WTC11 (cell line): ENCODE measurements at regions not wholly inside any gene's neighbourhood (a gene's known extent, or its start where the extent isn't known, plus 50 kb on each side); places are given as distances from the start of the nearest gene placed in this dataset.

Experiments used
- ATAC-seq: fragments of 200-7000 bp; cut with Tn5 transposase; 2 replicates; pipeline ENCODE4 v1.10.0; 2021; ENCODE audit warnings: mild to moderate bottlenecking, moderate library complexity
- CTCF ChIA-PET: fragments of 300-600 bp; sonication (Branson Sonifier 250); formaldehyde crosslinking; loops from one replicate; lab custom pipeline; 2021; ENCODE audit warnings: antibody characterized with exemption; lab: Charles Lee
- POLR2A ChIA-PET: fragments of 350-600 bp; sonication (Branson Sonifier 250); formaldehyde crosslinking; loops from one replicate; lab custom pipeline; 2021; ENCODE audit warnings: antibody characterized with exemption; lab: Charles Lee
- DNase-seq: peaks from one replicate; pipeline ENCODE4 v3.0.0; 2021; ENCODE audit warnings: low spot score
- H3K27ac Mint-ChIP-seq: 2 replicates; pipeline ENCODE4 v1.8.0; 2021; ENCODE audit warnings: mixed read lengths
- H3K27me3 Mint-ChIP-seq: 2 replicates; pipeline ENCODE4 v1.8.0; 2021; ENCODE audit warnings: low read depth, mild to moderate bottlenecking, moderate library complexity, mixed read lengths
- H3K36me3 Mint-ChIP-seq: 2 replicates; pipeline ENCODE4 v1.8.0; 2021; ENCODE audit warnings: mixed read lengths
- H3K4me1 Mint-ChIP-seq: 2 replicates; pipeline ENCODE4 v1.8.0; 2022; ENCODE audit warnings: mixed read lengths
- H3K4me3 Mint-ChIP-seq: 2 replicates; pipeline ENCODE4 v1.8.0; 2021; ENCODE audit warnings: mild to moderate bottlenecking, moderate library complexity, mixed read lengths
- H3K9me3 Mint-ChIP-seq: 2 replicates; pipeline ENCODE4 v1.8.0; 2021; ENCODE audit warnings: mixed read lengths
- ATF2 ChIP-seq: sonication (generic); formaldehyde crosslinking; IDR thresholded peaks from 2 replicates; pipeline ENCODE4 v1.8.1; 2022; ENCODE audit warnings: low read depth, missing genetic modification reagents, borderline replicate concordance
- CBFB ChIP-seq: sonication (generic); formaldehyde crosslinking; IDR thresholded peaks from 2 replicates; pipeline ENCODE4 v1.8.1; 2022; ENCODE audit warnings: mild to moderate bottlenecking, low read depth, missing genetic modification reagents
- CREB1 ChIP-seq: sonication (generic); formaldehyde crosslinking; IDR thresholded peaks from 2 replicates; pipeline ENCODE4 v1.8.0; 2023; ENCODE audit warnings: mild to moderate bottlenecking, missing genetic modification reagents
- CREM ChIP-seq: sonication (generic); formaldehyde crosslinking; IDR thresholded peaks from 2 replicates; pipeline ENCODE4 v1.8.1; 2022; ENCODE audit warnings: mild to moderate bottlenecking, missing genetic modification reagents, moderate library complexity
- ESRRA ChIP-seq: sonication (generic); formaldehyde crosslinking; IDR thresholded peaks from 2 replicates; pipeline ENCODE4 v1.8.1; 2022; ENCODE audit warnings: mild to moderate bottlenecking, missing genetic modification reagents, borderline replicate concordance
- FOXP1 ChIP-seq: sonication (generic); formaldehyde crosslinking; IDR thresholded peaks from 2 replicates; pipeline ENCODE4 v1.8.0; 2022; ENCODE audit warnings: missing genetic modification reagents, mild to moderate bottlenecking, moderate library complexity, borderline replicate concordance
- GRHL2 ChIP-seq: fragments of 250-450 bp; sonication (Bioruptor Pico); IDR thresholded peaks from 2 replicates; pipeline ENCODE4 v1.8.0; 2022; ENCODE audit warnings: mild to moderate bottlenecking, moderate library complexity; ENCODE audit not compliant: insufficient replicate concordance, severe bottlenecking
- HMGXB4 ChIP-seq: sonication (generic); formaldehyde crosslinking; IDR thresholded peaks from 2 replicates; pipeline ENCODE4 v1.8.1; 2023; ENCODE audit warnings: mild to moderate bottlenecking, moderate library complexity, missing genetic modification reagents
- IRF2 ChIP-seq: sonication (generic); formaldehyde crosslinking; IDR thresholded peaks from 2 replicates; pipeline ENCODE4 v1.8.0; 2022; ENCODE audit warnings: low read depth, missing genetic modification reagents, borderline replicate concordance
- MAX ChIP-seq: sonication (generic); formaldehyde crosslinking; IDR thresholded peaks from 2 replicates; pipeline ENCODE4 v1.8.0; 2022; ENCODE audit warnings: mild to moderate bottlenecking, missing genetic modification reagents
- NFATC4 ChIP-seq: fragments of 250-450 bp; sonication (Bioruptor Pico); IDR thresholded peaks from 2 replicates; pipeline ENCODE4 v1.9.0; 2021; ENCODE audit warnings: mild to moderate bottlenecking
- NR3C1 ChIP-seq: sonication (generic); formaldehyde crosslinking; conservative IDR thresholded peaks from 2 replicates; pipeline ENCODE4 v1.8.1; 2023; ENCODE audit warnings: low read depth, mild to moderate bottlenecking, missing genetic modification reagents
- OVOL2 ChIP-seq: fragments of 250-450 bp; sonication (Bioruptor Pico); IDR thresholded peaks from 2 replicates; pipeline ENCODE4 v1.9.0; 2021; ENCODE audit warnings: mild to moderate bottlenecking, borderline replicate concordance
- SP1 ChIP-seq: sonication (generic); formaldehyde crosslinking; conservative IDR thresholded peaks from 2 replicates; pipeline ENCODE4 v1.8.1; 2022; ENCODE audit warnings: missing genetic modification reagents
- TCF7 ChIP-seq: sonication (generic); formaldehyde crosslinking; IDR thresholded peaks from 2 replicates; pipeline ENCODE4 v1.8.0; 2022; ENCODE audit warnings: mild to moderate bottlenecking, low read depth, missing genetic modification reagents, moderate library complexity
- TEAD1 ChIP-seq: sonication (generic); formaldehyde crosslinking; IDR thresholded peaks from 2 replicates; pipeline ENCODE4 v1.8.0; 2022; ENCODE audit warnings: mild to moderate bottlenecking, missing genetic modification reagents
- USF2 ChIP-seq: sonication (generic); formaldehyde crosslinking; IDR thresholded peaks from 2 replicates; pipeline ENCODE4 v1.8.1; 2023; ENCODE audit warnings: mild to moderate bottlenecking, missing genetic modification reagents, moderate library complexity
- ZBTB21 ChIP-seq: sonication (generic); formaldehyde crosslinking; IDR thresholded peaks from 2 replicates; pipeline ENCODE4 v1.8.1; 2023; ENCODE audit warnings: mild to moderate bottlenecking, missing genetic modification reagents, borderline replicate concordance
- ZNF138 ChIP-seq: sonication (generic); formaldehyde crosslinking; conservative IDR thresholded peaks from 2 replicates; pipeline ENCODE4 v1.8.1; 2022; ENCODE audit warnings: mild to moderate bottlenecking, moderate library complexity, missing genetic modification reagents
- ZNF232 ChIP-seq: sonication (generic); formaldehyde crosslinking; IDR thresholded peaks from 2 replicates; pipeline ENCODE4 v1.8.0; 2022; ENCODE audit warnings: mild to moderate bottlenecking, missing genetic modification reagents
- ZNF396 ChIP-seq: fragments of 250-450 bp; sonication (Bioruptor Pico); IDR thresholded peaks from 2 replicates; pipeline ENCODE4 v1.8.0; 2021; ENCODE audit warnings: mild to moderate bottlenecking, moderate library complexity, borderline replicate concordance
- ZNF416 ChIP-seq: fragments of 250-450 bp; sonication (Bioruptor Pico); IDR thresholded peaks from 2 replicates; pipeline ENCODE4 v1.9.0; 2021; ENCODE audit warnings: mild to moderate bottlenecking, inconsistent platforms
- ZNF532 ChIP-seq: fragments of 250-450 bp; sonication (Bioruptor Pico); IDR thresholded peaks from 2 replicates; pipeline ENCODE4 v1.9.0; 2021; ENCODE audit warnings: mild to moderate bottlenecking, borderline replicate concordance
- TF ChIP-seq, protein P1 (sequence below): sonication (generic); formaldehyde crosslinking; IDR thresholded peaks from 2 replicates; pipeline ENCODE4 v1.8.1; 2023; ENCODE audit warnings: mild to moderate bottlenecking, missing genetic modification reagents
- TF ChIP-seq, protein P2 (sequence below): sonication (generic); formaldehyde crosslinking; IDR thresholded peaks from 2 replicates; pipeline ENCODE4 v1.8.1; 2022; ENCODE audit warnings: mild to moderate bottlenecking, missing genetic modification reagents, moderate library complexity, borderline replicate concordance

GRCh38 chr5:4855036-4855435 is 285.1 kb upstream of the ADAMTS16 start (continued):
- no peak for TF ChIP-seq FOXP1
- TF ChIP-seq SP1: no peak
- TF ChIP-seq IRF2 (CRISPR knock-in tag): no peak
- no peak for TF ChIP-seq ESRRA (CRISPR knock-in tag)
- TF ChIP-seq CREM: no peak
- no peak for TF ChIP-seq CREB1 (CRISPR knock-in tag)
- TF ChIP-seq ZNF532 (CRISPR knock-in tag): no peak
- TF ChIP-seq USF2 (CRISPR knock-in tag): no peak
- TF ChIP-seq, protein P1, sequence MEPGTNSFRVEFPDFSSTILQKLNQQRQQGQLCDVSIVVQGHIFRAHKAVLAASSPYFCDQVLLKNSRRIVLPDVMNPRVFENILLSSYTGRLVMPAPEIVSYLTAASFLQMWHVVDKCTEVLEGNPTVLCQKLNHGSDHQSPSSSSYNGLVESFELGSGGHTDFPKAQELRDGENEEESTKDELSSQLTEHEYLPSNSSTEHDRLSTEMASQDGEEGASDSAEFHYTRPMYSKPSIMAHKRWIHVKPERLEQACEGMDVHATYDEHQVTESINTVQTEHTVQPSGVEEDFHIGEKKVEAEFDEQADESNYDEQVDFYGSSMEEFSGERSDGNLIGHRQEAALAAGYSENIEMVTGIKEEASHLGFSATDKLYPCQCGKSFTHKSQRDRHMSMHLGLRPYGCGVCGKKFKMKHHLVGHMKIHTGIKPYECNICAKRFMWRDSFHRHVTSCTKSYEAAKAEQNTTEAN (CRISPR knock-in tag): no peak
- no peak for TF ChIP-seq ZNF396
- no peak for TF ChIP-seq OVOL2 (CRISPR knock-in tag)
- TF ChIP-seq ZNF232 (CRISPR knock-in tag): no peak
- TF ChIP-seq ZNF416 (CRISPR knock-in tag): no peak

- H3K4me3 Mint-ChIP-seq: no peak overlapping the region
- no peaks in the 10 kb centered on the region for H3K27me3 Mint-ChIP-seq
- peaks cover 9% of the 10 kb centered on the region for H3K9me3 Mint-ChIP-seq
- no peak for DNase-seq
- ChIA-PET POLR2A (no interaction called here), CTCF (no interaction called here)
- H3K27ac Mint-ChIP-seq: no peak overlapping the region
- no peak for ATAC-seq
- H3K36me3 Mint-ChIP-seq: no peaks in the 10 kb centered on the region
- H3K4me1 Mint-ChIP-seq: peaks cover 14% of the 10 kb centered on the region
- TF ChIP-seq, protein P2, sequence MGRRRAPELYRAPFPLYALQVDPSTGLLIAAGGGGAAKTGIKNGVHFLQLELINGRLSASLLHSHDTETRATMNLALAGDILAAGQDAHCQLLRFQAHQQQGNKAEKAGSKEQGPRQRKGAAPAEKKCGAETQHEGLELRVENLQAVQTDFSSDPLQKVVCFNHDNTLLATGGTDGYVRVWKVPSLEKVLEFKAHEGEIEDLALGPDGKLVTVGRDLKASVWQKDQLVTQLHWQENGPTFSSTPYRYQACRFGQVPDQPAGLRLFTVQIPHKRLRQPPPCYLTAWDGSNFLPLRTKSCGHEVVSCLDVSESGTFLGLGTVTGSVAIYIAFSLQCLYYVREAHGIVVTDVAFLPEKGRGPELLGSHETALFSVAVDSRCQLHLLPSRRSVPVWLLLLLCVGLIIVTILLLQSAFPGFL: no peak
- TF ChIP-seq HMGXB4 (CRISPR knock-in tag) (no peak), GRHL2 (CRISPR knock-in tag) (no peak), USF2 (CRISPR knock-in tag) (no peak), ZNF138 (CRISPR knock-in tag) (no peak), TCF7 (CRISPR knock-in tag) (no peak), TEAD1 (CRISPR knock-in tag) (no peak), ATF2 (CRISPR knock-in tag) (no peak), MAX (CRISPR knock-in tag) (no peak), IRF2 (CRISPR knock-in tag) (no peak), NR3C1 (CRISPR knock-in tag) (no peak), CBFB (CRISPR knock-in tag) (no peak), ZBTB21 (CRISPR knock-in tag) (no peak), NFATC4 (CRISPR knock-in tag) (no peak)
Measured at GRCh38 chr5:4855880-4856279, 284.2 kb upstream of the ADAMTS16 start.
